Stimulated activated CD8-positive, alpha-beta memory T cell treated with anti-CD3 and anti-CD28 coated beads, Interleukin-12 subunit alpha, Interleukin-12 subunit beta, amount 100 ng/mL, for 4 hours (primary cell): ENCODE measurements at regions not wholly inside any gene's neighbourhood (a gene's known extent, or its start where the extent isn't known, plus 50 kb on each side); places are given as distances from the start of the nearest gene placed in this dataset.

Experiments used
- DNase-seq: peaks from one replicate; pipeline ENCODE4 v3.0.0-alpha.2; 2020; ENCODE audit warnings: low read depth

GRCh38 chr12:127685491-127685890 lies 581.5 kb upstream of the TMEM132C start:
- no peak for DNase-seq

GRCh38 chr12:127685931-127686330 lies 581.0 kb upstream of the TMEM132C start:
- DNase-seq, result no peak

GRCh38 chr12:127687181-127687580 lies 579.8 kb upstream of the TMEM132C start:
- no peak for DNase-seq

- no peak for DNase-seq
Observed at GRCh38 chr12:127688906-127689428, 578.0 kb upstream of the TMEM132C start.

GRCh38 chr12:127690161-127690560 lies 576.8 kb upstream of the TMEM132C start:
- no peak for DNase-seq

- DNase-seq, result no peak
Observed at GRCh38 chr12:127696963-127697362, 570.0 kb upstream of the TMEM132C start.

GRCh38 chr12:127703026-127703425 lies 563.9 kb upstream of the TMEM132C start:
- DNase-seq, result no peak

GRCh38 chr12:127711108-127711507 lies 555.9 kb upstream of the TMEM132C start:
- no peak for DNase-seq

- DNase-seq, result no peak
Observed at GRCh38 chr12:127712561-127712960, 554.4 kb upstream of the TMEM132C start.

GRCh38 chr12:127716166-127716565 lies 550.8 kb upstream of the TMEM132C start:
- DNase-seq, result no peak

- no peak for DNase-seq
Observed at GRCh38 chr12:127717278-127717677, 549.7 kb upstream of the TMEM132C start.

- no peak for DNase-seq
Observed at GRCh38 chr12:127720334-127720733, 546.6 kb upstream of the TMEM132C start.

GRCh38 chr12:127722611-127723010 lies 544.4 kb upstream of the TMEM132C start:
- no peak for DNase-seq

GRCh38 chr12:127723251-127723650 lies 543.7 kb upstream of the TMEM132C start:
- no peak for DNase-seq

- DNase-seq, result no peak
Observed at GRCh38 chr12:127726671-127727315, 540.2 kb upstream of the TMEM132C start.

- no peak for DNase-seq
Observed at GRCh38 chr12:127728285-127728684, 538.7 kb upstream of the TMEM132C start.

GRCh38 chr12:127728729-127729128 lies 538.2 kb upstream of the TMEM132C start:
- no peak for DNase-seq

GRCh38 chr12:127729381-127729780 lies 537.6 kb upstream of the TMEM132C start:
- DNase-seq, result no peak

GRCh38 chr12:127731657-127732056 lies 535.3 kb upstream of the TMEM132C start:
- no peak for DNase-seq

GRCh38 chr12:127742231-127742630 lies 524.7 kb upstream of the TMEM132C start:
- DNase-seq, result no peak

GRCh38 chr12:127745469-127746212 lies 521.3 kb upstream of the TMEM132C start:
- DNase-seq, result no peak

GRCh38 chr12:127749416-127749815 lies 517.6 kb upstream of the TMEM132C start:
- DNase-seq, result no peak

- no peak for DNase-seq
Observed at GRCh38 chr12:127750076-127750840, 516.7 kb upstream of the TMEM132C start.
